ENCODE measurements at regions not wholly inside any gene's neighbourhood (a gene's known extent, or its start where the extent isn't known, plus 50 kb on each side); places are given as distances from the start of the nearest gene placed in this dataset.

DNA sequence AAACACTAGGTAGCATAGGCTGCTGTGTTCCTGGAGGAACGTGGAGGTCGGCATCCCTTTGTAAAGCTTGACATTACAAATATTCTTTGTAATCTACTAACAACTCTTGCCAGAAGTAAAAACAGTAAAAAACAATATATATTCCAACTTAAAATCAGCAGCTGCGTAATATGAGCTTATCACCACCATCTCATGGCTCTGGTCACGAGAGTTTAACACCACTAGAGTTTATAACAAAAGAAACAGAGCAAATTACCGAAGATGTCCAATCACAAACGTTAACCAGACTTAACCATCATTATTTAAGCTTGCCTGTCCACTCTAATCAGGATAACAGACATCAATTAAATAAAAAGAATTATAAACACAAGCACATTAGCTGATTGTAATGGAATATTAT lies 236.7 kb downstream of the PCDH7 start:
- TF ChIP-seq, protein P1, sequence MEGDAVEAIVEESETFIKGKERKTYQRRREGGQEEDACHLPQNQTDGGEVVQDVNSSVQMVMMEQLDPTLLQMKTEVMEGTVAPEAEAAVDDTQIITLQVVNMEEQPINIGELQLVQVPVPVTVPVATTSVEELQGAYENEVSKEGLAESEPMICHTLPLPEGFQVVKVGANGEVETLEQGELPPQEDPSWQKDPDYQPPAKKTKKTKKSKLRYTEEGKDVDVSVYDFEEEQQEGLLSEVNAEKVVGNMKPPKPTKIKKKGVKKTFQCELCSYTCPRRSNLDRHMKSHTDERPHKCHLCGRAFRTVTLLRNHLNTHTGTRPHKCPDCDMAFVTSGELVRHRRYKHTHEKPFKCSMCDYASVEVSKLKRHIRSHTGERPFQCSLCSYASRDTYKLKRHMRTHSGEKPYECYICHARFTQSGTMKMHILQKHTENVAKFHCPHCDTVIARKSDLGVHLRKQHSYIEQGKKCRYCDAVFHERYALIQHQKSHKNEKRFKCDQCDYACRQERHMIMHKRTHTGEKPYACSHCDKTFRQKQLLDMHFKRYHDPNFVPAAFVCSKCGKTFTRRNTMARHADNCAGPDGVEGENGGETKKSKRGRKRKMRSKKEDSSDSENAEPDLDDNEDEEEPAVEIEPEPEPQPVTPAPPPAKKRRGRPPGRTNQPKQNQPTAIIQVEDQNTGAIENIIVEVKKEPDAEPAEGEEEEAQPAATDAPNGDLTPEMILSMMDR (IDR thresholded peaks at IDR 0.05; ENCODE audit: low read depth, low read length): no peak
- DNase-seq (ENCODE audit: low read depth in 1 of 2, low spot score in 1 of 2): no peak
- no peaks in the 10 kb centered on the region for H3K9me3 ChIP-seq (ENCODE audit: low read depth)

DNA sequence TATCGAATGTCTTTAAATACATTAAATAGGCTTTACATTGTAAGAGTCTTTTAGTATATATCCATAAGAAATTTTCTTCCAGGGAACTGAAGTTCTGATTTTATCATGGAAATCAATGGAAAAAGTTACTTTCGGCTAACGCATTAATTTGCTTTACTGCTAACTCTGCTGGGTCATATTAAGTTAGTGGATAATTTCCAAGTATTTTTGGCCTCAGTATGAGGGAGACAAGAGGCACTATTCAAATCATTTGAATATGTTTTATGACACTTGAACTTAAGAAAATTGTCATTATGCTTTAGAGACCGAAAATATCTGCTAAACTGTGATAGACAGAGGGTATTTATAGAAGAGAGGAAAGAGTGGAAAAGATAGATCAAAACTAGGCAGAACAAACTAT lies 237.5 kb downstream of the PCDH7 start:
- Histone ChIP-seq H3K27ac (no peak overlapping the region), H3K27me3 (no peaks in the 10 kb centered on the region), H3K4me3 (no peak overlapping the region), H3K36me3 (no peaks in the 10 kb centered on the region), H3K4me1 (ENCODE audit: low read depth) (peaks cover 28% of the 10 kb centered on the region), H3K9me3 (ENCODE audit: low read depth) (no peaks in the 10 kb centered on the region)
- no peak for DNase-seq (ENCODE audit: low read depth in 1 of 2, low spot score in 1 of 2)
- TF ChIP-seq, protein P1 (IDR thresholded peaks at IDR 0.05; ENCODE audit: low read depth, low read length): no peak

More for the DNA sequence above, 236.7 kb downstream of the PCDH7 start:
- Histone ChIP-seq H3K4me3 (no peak overlapping the region), H3K27me3 (no peaks in the 10 kb centered on the region), H3K36me3 (no peaks in the 10 kb centered on the region), H3K27ac (no peak overlapping the region), H3K4me1 (ENCODE audit: low read depth) (peaks cover 34% of the 10 kb centered on the region)

DNA sequence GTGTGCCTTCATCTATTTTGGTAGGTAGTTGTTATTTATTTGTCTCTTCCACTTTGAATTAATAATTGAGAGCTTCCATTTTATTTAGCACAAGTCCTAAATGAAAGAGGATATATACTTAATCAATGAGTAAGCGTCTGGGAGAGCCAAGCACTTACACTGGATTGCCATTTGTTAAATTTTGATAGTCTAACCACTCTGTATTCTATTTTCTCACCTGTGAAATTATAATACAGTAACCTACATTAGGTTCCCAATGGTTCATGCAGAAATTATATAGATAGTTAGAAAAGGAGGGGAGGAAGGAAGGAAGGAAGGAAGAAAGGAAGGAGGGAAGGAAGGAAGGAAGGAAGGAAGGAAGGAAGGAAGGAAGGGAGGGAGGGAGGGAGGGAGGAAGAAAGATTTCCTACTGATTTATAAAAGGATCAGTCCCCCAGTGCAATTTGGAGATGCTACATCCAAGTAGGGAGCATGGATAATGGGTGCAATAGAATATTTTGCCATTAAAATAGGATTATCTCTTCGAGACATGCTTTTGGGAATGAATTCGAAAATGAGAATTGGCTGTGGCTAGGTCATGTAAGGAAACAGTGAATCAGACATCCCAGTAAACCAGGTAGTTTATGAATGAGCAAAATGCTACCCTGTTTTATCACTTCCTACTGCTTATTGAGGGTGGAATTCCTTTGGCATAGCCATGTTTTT lies 239.8 kb downstream of the PCDH7 start:
- H3K4me3 ChIP-seq: no peak overlapping the region
- TF ChIP-seq, protein P1 (IDR thresholded peaks at IDR 0.05; ENCODE audit: low read depth, low read length): no peak
- no peak for DNase-seq (ENCODE audit: low read depth in 1 of 2, low spot score in 1 of 2)
- no peak overlapping the region for H3K27ac ChIP-seq
- H3K4me1 ChIP-seq (ENCODE audit: low read depth): peaks cover 7% of the 10 kb centered on the region
- no peaks in the 10 kb centered on the region for H3K9me3 ChIP-seq (ENCODE audit: low read depth)
- no peaks in the 10 kb centered on the region for H3K27me3 ChIP-seq
- H3K36me3 ChIP-seq: no peaks in the 10 kb centered on the region

DNA sequence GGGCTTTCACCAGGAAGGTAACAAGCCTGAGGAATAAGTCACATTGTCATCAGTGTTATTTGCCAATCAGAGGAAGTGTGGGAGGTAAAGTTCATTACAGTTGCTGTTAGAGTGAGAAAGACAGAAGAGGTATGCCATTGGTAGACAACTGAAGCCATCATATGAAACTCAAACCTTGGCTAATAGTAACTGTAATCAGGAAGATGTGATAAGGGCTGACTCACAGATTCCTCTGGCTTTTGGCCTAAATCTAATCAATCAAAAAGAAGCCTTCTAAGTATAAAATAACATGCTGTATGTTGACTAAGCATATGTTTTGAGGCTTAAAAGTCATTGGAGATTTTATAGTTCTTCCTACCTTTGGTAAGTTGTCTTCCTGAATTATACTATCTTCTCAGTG lies 242.8 kb downstream of the PCDH7 start:
- Histone ChIP-seq H3K4me3 (no peak overlapping the region), H3K4me1 (ENCODE audit: low read depth) (no peaks in the 10 kb centered on the region), H3K27me3 (no peaks in the 10 kb centered on the region), H3K36me3 (no peaks in the 10 kb centered on the region), H3K9me3 (ENCODE audit: low read depth) (no peaks in the 10 kb centered on the region), H3K27ac (no peak overlapping the region)
- DNase-seq (ENCODE audit: low read depth in 1 of 2, low spot score in 1 of 2): peak in 1 of 2 donors; percentile 80
- TF ChIP-seq, protein P1 (IDR thresholded peaks at IDR 0.05; ENCODE audit: low read depth, low read length): no peak

DNA sequence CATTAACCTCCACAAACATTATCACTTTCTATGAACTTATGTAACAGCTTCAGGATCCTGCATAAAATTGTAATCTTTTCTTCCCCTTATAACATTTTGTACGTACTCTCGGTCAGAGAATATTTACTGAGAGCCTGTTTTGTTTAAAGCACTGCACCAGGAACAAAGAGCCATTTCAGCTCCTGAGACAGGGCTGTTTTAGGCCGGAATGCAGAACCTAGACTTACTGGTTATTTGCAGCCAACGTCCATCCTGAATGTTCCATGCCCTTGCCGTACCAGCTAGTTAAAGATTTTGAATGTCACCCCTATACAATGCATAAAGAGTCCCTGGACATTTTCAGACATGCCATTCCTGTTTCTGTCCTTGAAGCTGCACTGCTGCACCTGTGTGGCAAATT lies 248.8 kb downstream of the PCDH7 start:
- DNase-seq (ENCODE audit: low read depth in 1 of 2, low spot score in 1 of 2): peak in 1 of 2 donors; percentile 15
- peaks cover 3% of the 10 kb centered on the region for H3K4me1 ChIP-seq (ENCODE audit: low read depth)
- H3K9me3 ChIP-seq (ENCODE audit: low read depth): no peaks in the 10 kb centered on the region
- H3K27me3 ChIP-seq: no peaks in the 10 kb centered on the region
- TF ChIP-seq, protein P1 (IDR thresholded peaks at IDR 0.05; ENCODE audit: low read depth, low read length): no peak
- H3K4me3 ChIP-seq: no peak overlapping the region
- peak overlapping the region; percentile 38 for H3K27ac ChIP-seq
- H3K36me3 ChIP-seq: no peaks in the 10 kb centered on the region
